Upper lobe of left lung (tissue), 4 donors: ENCODE measurements at regions not wholly inside any gene's neighbourhood (a gene's known extent, or its start where the extent isn't known, plus 50 kb on each side); places are given as distances from the start of the nearest gene placed in this dataset.

Experiments used
- CTCF ChIP-seq, 6 experiments: fragments of 450-650 bp in 4 of 6; fragments of 200-600 bp in 2 of 6; sonication (generic) in 2 of 6; IDR thresholded peaks; one replicate each; pipeline ENCODE4 v1.5.1; 2016 to 2019; ENCODE audit warnings: antibody characterized with exemption in 6 of 6
- POLR2A ChIP-seq, 4 donors: fragments of 450-650 bp; IDR thresholded peaks; one replicate each; pipeline ENCODE4 v1.5.1; 2016 to 2017; ENCODE audit warnings: antibody characterized with exemption in 4 of 4, mild to moderate bottlenecking in 2 of 4
- POLR2AphosphoS5 ChIP-seq, 2 donors: sonication (generic); formaldehyde crosslinking; IDR thresholded peaks; one replicate each; pipeline ENCODE4 v1.5.1; 2017; ENCODE audit warnings: antibody characterized with exemption in 2 of 2

GRCh38 chr20:10978713-10979112 lies 304.9 kb upstream of the JAG1 start:
- no peak for TF ChIP-seq CTCF (IDR thresholded peaks at IDR 0.05)
- TF ChIP-seq POLR2A (IDR thresholded peaks at IDR 0.05), result no peak
- no peak for TF ChIP-seq POLR2AphosphoS5 (IDR thresholded peaks at IDR 0.05)
